Inferior parietal cortex (tissue), 1 donor: ENCODE measurements at regions not wholly inside any gene's neighbourhood (a gene's known extent, or its start where the extent isn't known, plus 50 kb on each side); places are given as distances from the start of the nearest gene placed in this dataset.
A peak's percentile ranks its signal among the peaks of the same experiment; 100 is the strongest.
"Not testable (repeated sequence)": the region's sequence is repeated elsewhere in the genome, so short reads cannot be mapped to it uniquely, and the experiment has no call there.

Experiments used
- DNase-seq: peaks from one replicate; pipeline ENCODE4 v3.0.0-alpha.2; 2016; ENCODE audit errors: extremely low spot score

GRCh38 chr13:30065181-30065580 lies 214.8 kb upstream of the UBL3 start:
- no peak for DNase-seq

GRCh38 chr13:30063892-30064291 lies 213.5 kb upstream of the UBL3 start:
- DNase-seq: no peak

GRCh38 chr13:30061217-30061616 lies 210.8 kb upstream of the UBL3 start:
- DNase-seq: no peak

- DNase-seq: no peak
Measured at GRCh38 chr13:30058429-30058828, 208.0 kb upstream of the UBL3 start.

GRCh38 chr13:30054546-30054945 lies 204.1 kb upstream of the UBL3 start:
- not testable (repeated sequence) for DNase-seq

- no peak for DNase-seq
Measured at GRCh38 chr13:30053939-30054338, 203.5 kb upstream of the UBL3 start.

- DNase-seq: no peak
Measured at GRCh38 chr13:30052120-30052519, 201.7 kb upstream of the UBL3 start.

GRCh38 chr13:30051531-30052060 lies 201.2 kb upstream of the UBL3 start:
- DNase-seq: no peak

GRCh38 chr13:30049692-30050091 lies 199.3 kb upstream of the UBL3 start:
- DNase-seq: no peak

- DNase-seq: no peak
Measured at GRCh38 chr13:30047154-30047874, 196.9 kb upstream of the UBL3 start.

- no peak for DNase-seq
Measured at GRCh38 chr13:30045916-30046704, 195.7 kb upstream of the UBL3 start.

GRCh38 chr13:30044932-30045331 lies 194.5 kb upstream of the UBL3 start:
- DNase-seq: no peak

GRCh38 chr13:30043631-30043925 lies 193.2 kb upstream of the UBL3 start:
- no peak for DNase-seq

GRCh38 chr13:30042891-30043630 lies 192.6 kb upstream of the UBL3 start:
- DNase-seq: no peak

- DNase-seq: no peak
Measured at GRCh38 chr13:30042272-30042671, 191.9 kb upstream of the UBL3 start.

- no peak for DNase-seq
Measured at GRCh38 chr13:30039511-30039911, 189.1 kb upstream of the UBL3 start.

- no peak for DNase-seq
Measured at GRCh38 chr13:30038884-30039283, 188.5 kb upstream of the UBL3 start.

- no peak for DNase-seq
Measured at GRCh38 chr13:30037766-30038165, 187.3 kb upstream of the UBL3 start.

- no peak for DNase-seq
Measured at GRCh38 chr13:30037306-30037705, 186.9 kb upstream of the UBL3 start.

- peak; percentile 22 for DNase-seq
Measured at GRCh38 chr13:30034458-30034795, 184.0 kb upstream of the UBL3 start.

GRCh38 chr13:30033681-30034457 lies 183.5 kb upstream of the UBL3 start:
- peak; percentile 11 for DNase-seq

- no peak for DNase-seq
Measured at GRCh38 chr13:30032263-30032662, 181.8 kb upstream of the UBL3 start.
